A549 (cell line): ENCODE measurements at regions not wholly inside any gene's neighbourhood (a gene's known extent, or its start where the extent isn't known, plus 50 kb on each side); places are given as distances from the start of the nearest gene placed in this dataset.
A peak's percentile ranks its signal among the peaks of the same experiment; 100 is the strongest.

Experiments
- ATAC-seq, 2 experiments: fragments of 200-7000 bp in 1 of 2; fragments of >200 bp in 1 of 2; cut with Nextera tagmentation in 1 of 2; cut with Tn5 transposase in 1 of 2; 3 replicates each; pipeline versions ENCODE4 v1.8.0 to v1.9.1; 2018 to 2020; ENCODE audit warnings: mild to moderate bottlenecking in 1 of 2, moderate library complexity in 1 of 2
- CTCF ChIA-PET: fragments of 300-600 bp; sonication (Branson Sonifier 250); formaldehyde crosslinking; extraction: SDS; loops from one replicate; lab custom pipeline; 2021; ENCODE audit warnings: antibody characterized with exemption, inconsistent platforms; lab: Yijun Ruan, JAX
- POLR2A ChIA-PET: fragments of 350-600 bp; formaldehyde crosslinking; extraction: SDS; loops from one replicate; lab custom pipeline; 2021; ENCODE audit warnings: antibody characterized with exemption, inconsistent platforms; lab: Yijun Ruan, JAX
- DNase-seq, 2 experiments: peaks; one replicate each; pipeline versions ENCODE4 v3.0.0 to v3.0.0-alpha.2; 2011 to 2016; ENCODE audit warnings: low read depth in 1 of 2, low spot score in 1 of 2
- FAIRE-seq: peaks from 2 replicates; lab custom pipeline; 2011; peaks lifted over from hg19 to GRCh38; lab: Jason Lieb, UNC
- H3K27ac ChIP-seq, 2 experiments: fragments of >200 bp; sonication (Bioruptor Twin); formaldehyde crosslinking; 3 replicates each; pipeline ENCODE4 v1.5.1; 2016 to 2017
- H3K4me1 ChIP-seq: fragments of >200 bp; sonication (Bioruptor Twin); formaldehyde crosslinking; 3 replicates; pipeline ENCODE4 v1.6.1; 2016
- H3K4me2 ChIP-seq: fragments of >200 bp; sonication (Bioruptor Twin); formaldehyde crosslinking; 3 replicates; pipeline ENCODE4 v1.6.1; 2016
- H3K4me3 ChIP-seq: fragments of >200 bp; sonication (Bioruptor Twin); formaldehyde crosslinking; 3 replicates; pipeline ENCODE4 v1.5.1; 2016
- H3K9me3 ChIP-seq: fragments of >200 bp; sonication (Bioruptor Twin); formaldehyde crosslinking; 3 replicates; pipeline ENCODE4 v1.6.1; 2016
- ATOH8 ChIP-seq: fragments of 250-450 bp; sonication (Bioruptor Pico); IDR thresholded peaks from 2 replicates; pipeline ENCODE4 v1.5.0; 2020; ENCODE audit warnings: low read depth, mild to moderate bottlenecking, moderate library complexity
- BHLHE40 ChIP-seq: IDR thresholded peaks from 2 replicates; pipeline ENCODE4 v1.6.1; 2012; ENCODE audit warnings: low read depth, low read length, inconsistent platforms
- CBX2 ChIP-seq: fragments of 200-600 bp; sonication (generic); IDR thresholded peaks from 2 replicates; pipeline ENCODE4 v1.6.1; 2016; ENCODE audit warnings: low read depth, mild to moderate bottlenecking, borderline replicate concordance
- CBX8 ChIP-seq: fragments of 200-600 bp; sonication (generic); IDR thresholded peaks from 2 replicates; pipeline ENCODE4 v1.6.1; 2016
- CEBPB ChIP-seq, 2 experiments: fragments of >200 bp in 1 of 2; sonication (Bioruptor Twin) in 1 of 2; formaldehyde crosslinking in 1 of 2; IDR thresholded peaks; 2 replicates each; pipeline ENCODE4 v1.6.1; 2012 to 2016
- EHMT2 ChIP-seq: fragments of 200-600 bp; sonication (generic); IDR thresholded peaks from 2 replicates; pipeline ENCODE4 v1.6.1; 2016; ENCODE audit warnings: antibody characterized with exemption, low read depth, mild to moderate bottlenecking, moderate library complexity
- ELK1 ChIP-seq: fragments of 150-350 bp; IDR thresholded peaks from 2 replicates; pipeline ENCODE4 v1.6.1; 2014; ENCODE audit warnings: low read depth, mild to moderate bottlenecking, low read length
- EP300 ChIP-seq, 2 experiments: fragments of >200 bp; sonication (Bioruptor Twin); formaldehyde crosslinking; IDR thresholded peaks; 2 replicates in 1 of 2; 3 replicates in 1 of 2; pipeline ENCODE4 v1.6.1; 2016 to 2017
- FOSB ChIP-seq: fragments of 250-450 bp; sonication (Bioruptor Pico); IDR thresholded peaks from 2 replicates; pipeline ENCODE4 v1.5.0; 2020; ENCODE audit warnings: mild to moderate bottlenecking, moderate library complexity
- FOXS1 ChIP-seq: fragments of 250-450 bp; sonication (Bioruptor Pico); IDR thresholded peaks from 2 replicates; pipeline ENCODE4 v1.5.0; 2020; ENCODE audit warnings: mild to moderate bottlenecking, moderate library complexity
- HOXA7 ChIP-seq: fragments of 250-450 bp; sonication (Bioruptor Pico); IDR thresholded peaks from 2 replicates; pipeline ENCODE4 v1.5.0; 2020; ENCODE audit warnings: mild to moderate bottlenecking, moderate library complexity
- JUN ChIP-seq, 2 experiments: fragments of >200 bp; sonication (Bioruptor Twin); formaldehyde crosslinking; IDR thresholded peaks; 2 replicates in 1 of 2; 3 replicates in 1 of 2; pipeline ENCODE4 v1.6.1; 2016 to 2017
- KDM1A ChIP-seq: fragments of 200-600 bp; sonication (generic); IDR thresholded peaks from 2 replicates; pipeline ENCODE4 v1.6.1; 2016; ENCODE audit warnings: low read depth, mild to moderate bottlenecking
- KDM5A ChIP-seq: fragments of 200-600 bp; sonication (generic); IDR thresholded peaks from 2 replicates; pipeline ENCODE4 v1.6.1; 2016; ENCODE audit warnings: antibody characterized with exemption, mild to moderate bottlenecking
- MYC ChIP-seq: IDR thresholded peaks from 2 replicates; pipeline ENCODE4 v1.6.1; 2012; ENCODE audit warnings: mild to moderate bottlenecking, inconsistent platforms, low read length, improper control_type of control experiment, borderline replicate concordance
- NFE2L2 ChIP-seq: fragments of 150-350 bp; conservative IDR thresholded peaks from 2 replicates; pipeline ENCODE4 v1.6.1; 2014; ENCODE audit warnings: low read length
- NR3C1 ChIP-seq: fragments of >200 bp; sonication (Bioruptor Twin); formaldehyde crosslinking; IDR thresholded peaks from 3 replicates; pipeline ENCODE4 v1.6.1; 2017
- POLR2AphosphoS2 ChIP-seq: conservative IDR thresholded peaks from 2 replicates; pipeline ENCODE4 v1.6.1; 2012; ENCODE audit warnings: low read length, improper control_type of control experiment, inconsistent platforms
- SMC3 ChIP-seq: fragments of >200 bp; sonication (Bioruptor Twin); formaldehyde crosslinking; IDR thresholded peaks from 3 replicates; pipeline ENCODE4 v1.6.1; 2018; ENCODE audit warnings: inconsistent platforms
- TP53 ChIP-seq: fragments of 250-450 bp; sonication (Bioruptor Pico); IDR thresholded peaks from 2 replicates; pipeline ENCODE4 v1.5.0; 2021; ENCODE audit warnings: mild to moderate bottlenecking, moderate library complexity
- USF2 ChIP-seq: fragments of 450-650 bp; IDR thresholded peaks from 2 replicates; pipeline ENCODE4 v1.6.1; 2014; ENCODE audit warnings: antibody characterized with exemption
- ZC3H11A ChIP-seq: fragments of 450-650 bp; IDR thresholded peaks from 2 replicates; pipeline ENCODE4 v1.6.1; 2014; ENCODE audit warnings: antibody characterized with exemption, mild to moderate bottlenecking
- ZFP36 ChIP-seq: fragments of 450-650 bp; IDR thresholded peaks from 2 replicates; pipeline ENCODE4 v1.6.1; 2014; ENCODE audit warnings: borderline replicate concordance; ENCODE audit not compliant: partially characterized antibody
- WGBS: methylation state at CpG from one replicate; pipeline ENCODE4 v1.1.6; 2017; ENCODE audit errors: missing lambda C conversion rate; 5-methylcytosine and 5-hydroxymethylcytosine counted together
- TF ChIP-seq, protein P1 (sequence below): IDR thresholded peaks from 2 replicates; pipeline ENCODE4 v1.6.1; 2012
- TF ChIP-seq, protein P2 (sequence below): fragments of >200 bp; sonication (Bioruptor Twin); formaldehyde crosslinking; IDR thresholded peaks from 2 replicates; pipeline ENCODE4 v1.6.1; 2016

GRCh38 chr10:78283069-78283682 is 249.5 kb downstream of the RPS24 start:
- no peak for DNase-seq
- no peaks in the 10 kb centered on the region for H3K4me1 ChIP-seq
- no peak overlapping the region for H3K4me3 ChIP-seq
- ATAC-seq = peak in 1 of 2 experiments; percentile 31; a peak in 2 of 6 replicates
- ChIA-PET POLR2A (no interaction called here), CTCF (interaction anchor here (2.4 kb wide), 1 partner anchor 19 kb away, joined by 7 read pairs; no protein-coding TSS in a partner anchor)
- WGBS = 64% methylated on average over 3 of the region's 3 CpGs
- no peaks in the 10 kb centered on the region for H3K9me3 ChIP-seq
- TF ChIP-seq ELK1 = no peak
- no peak for TF ChIP-seq HOXA7 (CRISPR knock-in tag)
- TF ChIP-seq NR3C1 = no peak
- TF ChIP-seq CEBPB (IDR thresholded peaks at IDR 0.05) = no peak
- TF ChIP-seq FOSB (CRISPR knock-in tag) = no peak
- TF ChIP-seq POLR2AphosphoS2 = no peak
- TF ChIP-seq FOXS1 (CRISPR knock-in tag) = no peak
- TF ChIP-seq, protein P1, sequence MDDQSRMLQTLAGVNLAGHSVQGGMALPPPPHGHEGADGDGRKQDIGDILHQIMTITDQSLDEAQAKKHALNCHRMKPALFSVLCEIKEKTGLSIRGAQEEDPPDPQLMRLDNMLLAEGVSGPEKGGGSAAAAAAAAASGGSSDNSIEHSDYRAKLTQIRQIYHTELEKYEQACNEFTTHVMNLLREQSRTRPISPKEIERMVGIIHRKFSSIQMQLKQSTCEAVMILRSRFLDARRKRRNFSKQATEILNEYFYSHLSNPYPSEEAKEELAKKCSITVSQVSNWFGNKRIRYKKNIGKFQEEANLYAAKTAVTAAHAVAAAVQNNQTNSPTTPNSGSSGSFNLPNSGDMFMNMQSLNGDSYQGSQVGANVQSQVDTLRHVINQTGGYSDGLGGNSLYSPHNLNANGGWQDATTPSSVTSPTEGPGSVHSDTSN = no peak
- no peak for TF ChIP-seq USF2
- TF ChIP-seq SMC3 = no peak
- no peak for TF ChIP-seq CBX8
- no peak overlapping the region for H3K4me2 ChIP-seq
- 0 out of 6 replicates have a peak overlapping the region, but pooled peaks of 1 of the 2 experiments have one; percentile 27 for H3K27ac ChIP-seq
- no peak for FAIRE-seq

- H3K9me3 ChIP-seq = no peaks in the 10 kb centered on the region
- no peak overlapping the region for H3K27ac ChIP-seq
- ATAC-seq (no peak), FAIRE-seq (no peak), DNase-seq (no peak)
- H3K4me2 ChIP-seq = no peak overlapping the region
- WGBS = 69% methylated on average over 4 of the region's 4 CpGs
- TF ChIP-seq BHLHE40 (no peak), CEBPB (IDR thresholded peaks at IDR 0.05) (no peak), ZC3H11A (no peak), KDM5A (no peak), NFE2L2 (no peak), ZFP36 (no peak), ATOH8 (CRISPR knock-in tag) (no peak), CBX8 (no peak), JUN (IDR thresholded peaks at IDR 0.05) (no peak), EP300 (IDR thresholded peaks at IDR 0.05) (no peak), FOXS1 (CRISPR knock-in tag) (no peak), CBX2 (no peak), TP53 (CRISPR knock-in tag) (no peak), EHMT2 (no peak), KDM1A (no peak), MYC (no peak)
- TF ChIP-seq, protein P2, sequence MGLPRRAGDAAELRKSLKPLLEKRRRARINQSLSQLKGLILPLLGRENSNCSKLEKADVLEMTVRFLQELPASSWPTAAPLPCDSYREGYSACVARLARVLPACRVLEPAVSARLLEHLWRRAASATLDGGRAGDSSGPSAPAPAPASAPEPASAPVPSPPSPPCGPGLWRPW = no peak
- ChIA-PET CTCF (interaction anchor here (0.5 to 2.4 kb wide), 4 partner anchors 9 to 96 kb away, joined by 3 to 7 read pairs (median 4); no protein-coding TSS in a partner anchor), POLR2A (no interaction called here)
- H3K4me3 ChIP-seq = no peak overlapping the region
- H3K4me1 ChIP-seq = no peaks in the 10 kb centered on the region
These were observed 250.7 kb downstream of the RPS24 start for GRCh38 chr10:78284381-78284780.
